Adipocyte (in vitro differentiated cells): ENCODE measurements at regions not wholly inside any gene's neighbourhood (a gene's known extent, or its start where the extent isn't known, plus 50 kb on each side); places are given as distances from the start of the nearest gene placed in this dataset.

Experiments
- DNase-seq: peaks from one replicate; pipeline ENCODE4 v3.0.0-alpha.2; 2015; ENCODE audit warnings: low read depth
- H3K27me3 ChIP-seq: replicated peaks from 2 replicates; pipeline ENCODE4 v1.7.0; 2013; ENCODE audit warnings: mild to moderate bottlenecking, low read length, moderate library complexity; ENCODE audit not compliant: control insufficient read depth, insufficient read depth
- H3K36me3 ChIP-seq: 2 replicates; pipeline ENCODE4 v1.7.0; 2013; ENCODE audit warnings: low read length, mild to moderate bottlenecking, moderate library complexity; ENCODE audit not compliant: control insufficient read depth, insufficient read depth, severe bottlenecking
- H3K4me1 ChIP-seq: 2 replicates; pipeline ENCODE4 v1.7.0; 2013; ENCODE audit warnings: mild to moderate bottlenecking, low read length, moderate library complexity; ENCODE audit not compliant: control insufficient read depth, insufficient read depth
- H3K4me3 ChIP-seq: 2 replicates; pipeline ENCODE4 v1.7.0; 2013; ENCODE audit warnings: mild to moderate bottlenecking, low read length, moderate library complexity
- H3K9ac ChIP-seq: 2 replicates; pipeline ENCODE4 v1.7.0; 2013; ENCODE audit warnings: mild to moderate bottlenecking, low read length, moderate library complexity
- H3K9me3 ChIP-seq: 2 replicates; pipeline ENCODE4 v1.7.0; 2013; ENCODE audit warnings: mild to moderate bottlenecking, low read length, moderate library complexity; ENCODE audit not compliant: control insufficient read depth

DNA sequence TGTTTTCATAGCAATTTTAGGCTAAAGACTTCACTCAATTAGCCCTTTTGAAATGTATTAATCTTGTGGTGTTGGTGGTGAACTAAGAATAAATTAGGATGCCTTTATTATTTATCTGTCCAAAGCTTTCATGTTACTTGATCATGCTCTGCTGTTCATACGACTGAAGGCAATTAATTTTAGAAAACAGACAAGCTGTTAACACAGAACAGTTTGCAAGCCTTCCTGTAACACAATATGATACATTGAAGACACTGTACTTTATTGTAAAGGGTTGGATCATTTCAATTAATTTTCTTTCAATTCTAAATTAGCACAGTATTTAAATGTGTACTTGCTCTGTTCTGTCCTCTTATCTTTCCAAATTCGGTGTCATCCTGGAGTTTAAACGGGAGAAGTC lies 794.3 kb upstream of the MIR17HG start:
- Histone ChIP-seq H3K4me1 (no peaks in the 10 kb centered on the region), H3K9me3 (no peaks in the 10 kb centered on the region), H3K27me3 (no peaks in the 10 kb centered on the region), H3K9ac (no peak overlapping the region), H3K4me3 (no peak overlapping the region), H3K36me3 (no peaks in the 10 kb centered on the region)
- no peak for DNase-seq

DNA sequence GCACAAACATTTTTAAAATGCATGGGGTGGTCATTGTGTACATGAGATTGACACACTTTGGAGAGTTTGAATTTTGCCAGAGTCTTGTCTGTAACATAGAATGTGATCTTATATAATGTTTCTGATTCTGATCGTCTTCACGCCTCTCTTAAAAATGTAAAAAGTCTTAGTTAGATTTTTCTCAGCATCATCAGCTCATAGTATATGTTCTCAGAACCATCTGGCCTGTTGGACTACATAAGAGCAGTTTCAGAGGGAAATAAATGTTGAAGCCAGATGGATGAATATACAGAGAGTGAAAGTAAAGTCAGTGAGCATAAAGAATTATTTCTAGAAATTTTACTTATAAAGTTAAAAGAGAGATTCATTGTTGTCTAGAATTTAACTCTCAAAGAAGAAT lies 789.9 kb upstream of the MIR17HG start:
- H3K9ac ChIP-seq, result no peak overlapping the region
- no peaks in the 10 kb centered on the region for H3K9me3 ChIP-seq
- H3K4me3 ChIP-seq, result no peak overlapping the region
- no peaks in the 10 kb centered on the region for H3K36me3 ChIP-seq
- no peak for DNase-seq
- no peaks in the 10 kb centered on the region for H3K4me1 ChIP-seq
- H3K27me3 ChIP-seq, result no peaks in the 10 kb centered on the region

- H3K9ac ChIP-seq, result no peak overlapping the region
- no peaks in the 10 kb centered on the region for H3K27me3 ChIP-seq
- no peaks in the 10 kb centered on the region for H3K36me3 ChIP-seq
- H3K4me1 ChIP-seq, result no peaks in the 10 kb centered on the region
- no peak overlapping the region for H3K4me3 ChIP-seq
- no peak for DNase-seq
- no peaks in the 10 kb centered on the region for H3K9me3 ChIP-seq
These were observed 785.0 kb upstream of the MIR17HG start for GRCh38 chr13:90562443-90562842.

DNA sequence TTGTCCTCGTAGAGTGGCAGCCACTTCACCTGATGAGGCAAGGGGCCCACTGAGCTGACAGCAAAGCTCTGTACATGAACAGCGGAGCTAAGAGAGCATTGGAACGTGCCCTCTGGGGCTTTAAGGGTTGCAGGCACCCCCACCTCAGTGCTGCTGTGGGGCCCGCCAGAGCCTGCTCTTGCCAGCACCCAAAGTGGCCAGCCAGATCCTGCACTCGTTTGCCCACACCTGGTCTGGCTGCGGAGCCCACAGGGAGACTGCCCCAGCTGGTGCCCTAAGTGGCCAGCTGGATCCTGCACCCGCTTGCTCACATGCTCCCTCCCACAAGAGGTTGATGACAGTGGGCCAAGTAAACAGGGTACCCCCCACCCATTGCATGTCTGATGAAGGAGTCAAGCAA lies 783.4 kb upstream of the MIR17HG start:
- Histone ChIP-seq H3K4me1 (no peaks in the 10 kb centered on the region), H3K27me3 (no peaks in the 10 kb centered on the region), H3K9me3 (no peaks in the 10 kb centered on the region), H3K36me3 (no peaks in the 10 kb centered on the region), H3K4me3 (no peak overlapping the region), H3K9ac (no peak overlapping the region)
- no peak for DNase-seq

DNA sequence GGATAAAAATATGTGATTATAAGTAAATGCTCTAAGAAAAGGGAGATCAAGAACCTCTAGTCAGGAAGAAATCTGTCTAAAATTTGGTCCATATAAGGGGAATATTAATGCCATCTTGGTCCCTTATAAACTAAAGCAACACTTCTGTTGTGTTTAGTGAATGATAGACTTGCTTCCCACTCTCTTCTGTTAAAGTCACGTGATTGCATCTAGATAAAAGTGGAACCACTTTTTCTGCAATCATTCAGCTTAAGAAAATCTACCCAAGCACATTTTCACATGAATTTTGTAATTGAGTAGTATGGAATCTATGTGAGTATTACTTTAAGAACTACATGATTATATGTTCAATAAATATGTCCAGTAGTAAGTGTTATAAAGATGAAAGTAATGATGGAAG lies 782.9 kb upstream of the MIR17HG start:
- Histone ChIP-seq H3K4me3 (no peak overlapping the region), H3K36me3 (no peaks in the 10 kb centered on the region), H3K9me3 (no peaks in the 10 kb centered on the region), H3K27me3 (no peaks in the 10 kb centered on the region), H3K9ac (no peak overlapping the region), H3K4me1 (no peaks in the 10 kb centered on the region)
- no peak for DNase-seq

- H3K36me3 ChIP-seq, result no peaks in the 10 kb centered on the region
- H3K9ac ChIP-seq, result no peak overlapping the region
- H3K4me1 ChIP-seq, result no peaks in the 10 kb centered on the region
- H3K9me3 ChIP-seq, result no peaks in the 10 kb centered on the region
- no peak for DNase-seq
- no peak overlapping the region for H3K4me3 ChIP-seq
- H3K27me3 ChIP-seq, result no peaks in the 10 kb centered on the region
These were observed 781.3 kb upstream of the MIR17HG start for GRCh38 chr13:90565985-90566713.

GRCh38 chr13:90568165-90568564 lies 779.3 kb upstream of the MIR17HG start:
- Histone ChIP-seq H3K9ac (no peak overlapping the region), H3K4me1 (no peaks in the 10 kb centered on the region), H3K27me3 (no peaks in the 10 kb centered on the region), H3K4me3 (no peak overlapping the region), H3K9me3 (no peaks in the 10 kb centered on the region), H3K36me3 (no peaks in the 10 kb centered on the region)
- DNase-seq, result no peak

GRCh38 chr13:90576067-90576466 lies 771.4 kb upstream of the MIR17HG start:
- Histone ChIP-seq H3K9me3 (no peaks in the 10 kb centered on the region), H3K27me3 (no peaks in the 10 kb centered on the region), H3K4me3 (no peak overlapping the region), H3K9ac (no peak overlapping the region), H3K36me3 (no peaks in the 10 kb centered on the region), H3K4me1 (peaks cover 6% of the 10 kb centered on the region)
- DNase-seq, result no peak

GRCh38 chr13:90577726-90578125 lies 769.8 kb upstream of the MIR17HG start:
- H3K36me3 ChIP-seq, result no peaks in the 10 kb centered on the region
- DNase-seq, result no peak
- peaks cover 6% of the 10 kb centered on the region for H3K4me1 ChIP-seq
- H3K27me3 ChIP-seq, result no peaks in the 10 kb centered on the region
- no peak overlapping the region for H3K4me3 ChIP-seq
- H3K9me3 ChIP-seq, result no peaks in the 10 kb centered on the region
- H3K9ac ChIP-seq, result no peak overlapping the region

GRCh38 chr13:90585392-90585791 lies 762.1 kb upstream of the MIR17HG start:
- no peaks in the 10 kb centered on the region for H3K4me1 ChIP-seq
- no peak overlapping the region for H3K9ac ChIP-seq
- no peak overlapping the region for H3K4me3 ChIP-seq
- no peak for DNase-seq
- no peaks in the 10 kb centered on the region for H3K36me3 ChIP-seq
- peaks cover 5% of the 10 kb centered on the region for H3K9me3 ChIP-seq
- no peaks in the 10 kb centered on the region for H3K27me3 ChIP-seq

DNA sequence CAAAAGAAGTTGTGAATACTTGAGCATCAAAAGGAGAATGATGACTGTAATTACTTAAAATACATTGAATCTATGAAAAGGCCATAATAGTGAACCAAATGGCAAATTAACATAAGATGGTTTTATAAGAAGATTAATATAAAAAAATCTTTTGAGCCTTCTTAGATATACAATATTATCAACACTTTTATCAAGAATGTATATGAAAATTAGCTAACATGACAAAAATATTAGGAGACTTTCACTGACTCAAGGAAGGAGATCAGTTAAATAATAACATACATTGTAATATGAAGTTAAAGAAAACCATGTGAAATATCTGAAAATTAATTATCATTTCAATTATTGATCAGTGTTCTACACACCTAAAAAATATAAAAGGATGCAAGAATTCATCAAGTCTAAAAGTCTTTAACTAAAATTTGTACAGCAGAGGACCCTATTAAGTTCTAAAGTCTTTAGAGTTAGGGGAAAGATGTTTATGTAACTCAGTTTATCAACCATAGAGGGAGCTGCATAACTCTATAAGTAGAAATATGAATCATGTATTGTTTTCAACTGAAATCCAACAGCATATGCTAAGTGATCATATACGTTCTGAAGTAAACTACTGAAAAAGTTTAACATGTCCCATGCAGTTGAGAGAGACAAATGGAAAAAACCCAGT lies 756.1 kb upstream of the MIR17HG start:
- Histone ChIP-seq H3K4me3 (no peak overlapping the region), H3K9ac (no peak overlapping the region), H3K27me3 (no peaks in the 10 kb centered on the region), H3K4me1 (peaks cover 8% of the 10 kb centered on the region), H3K9me3 (peaks cover 5% of the 10 kb centered on the region), H3K36me3 (no peaks in the 10 kb centered on the region)
- no peak for DNase-seq

DNA sequence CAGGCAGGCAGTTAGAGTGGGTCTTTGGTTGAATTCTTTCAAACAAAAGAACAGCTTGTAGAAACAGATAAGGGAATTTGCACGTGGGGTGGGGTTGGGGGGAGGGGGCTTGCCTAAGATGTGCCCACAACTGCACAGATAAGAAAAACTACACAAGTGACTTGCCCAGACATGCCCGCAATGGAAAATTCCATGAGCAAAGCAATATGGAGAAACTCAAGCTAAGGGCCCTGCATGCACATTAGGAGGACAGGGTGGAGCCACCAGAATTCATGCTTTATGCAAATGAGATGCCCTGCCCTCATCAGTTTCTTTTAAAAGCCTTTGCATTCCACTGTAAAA lies 755.6 kb upstream of the MIR17HG start:
- H3K4me1 ChIP-seq, result peaks cover 8% of the 10 kb centered on the region
- peaks cover 5% of the 10 kb centered on the region for H3K9me3 ChIP-seq
- H3K4me3 ChIP-seq, result no peak overlapping the region
- H3K27me3 ChIP-seq, result no peaks in the 10 kb centered on the region
- H3K36me3 ChIP-seq, result no peaks in the 10 kb centered on the region
- no peak for DNase-seq
- H3K9ac ChIP-seq, result no peak overlapping the region
